ENCODE measurements at regions not wholly inside any gene's neighbourhood (a gene's known extent, or its start where the extent isn't known, plus 50 kb on each side); places are given as distances from the start of the nearest gene placed in this dataset.

GRCh38 chr6:88295663-88296062 lies 129.5 kb upstream of the CNR1 start:
- Histone ChIP-seq H3K4me1 (ENCODE audit: control insufficient read depth, low read depth, low read length) (no peaks in the 10 kb centered on the region), H3K56ac (ENCODE audit: low read length) (no peak overlapping the region), H3K23ac (ENCODE audit: low read length) (no peak overlapping the region), H3K4ac (ENCODE audit: low read depth, low read length) (no peak overlapping the region), H2AK5ac (ENCODE audit: low read length) (no peak overlapping the region), H3K18ac (ENCODE audit: low read length) (no peak overlapping the region), H3K9ac (ENCODE audit: low read length) (no peak overlapping the region), H3K27ac (ENCODE audit: low read depth, low read length) (no peak overlapping the region), H3K27me3 (ENCODE audit: insufficient read depth, low read length, poor library complexity) (no peaks in the 10 kb centered on the region), H4K5ac (ENCODE audit: low read length) (no peak overlapping the region), H2BK120ac (ENCODE audit: low read depth, low read length) (no peak overlapping the region), H3K36me3 (ENCODE audit: control insufficient read depth, insufficient read depth, low read length) (no peaks in the 10 kb centered on the region), H2BK15ac (replicated peaks; ENCODE audit: low read depth) (no peak overlapping the region), H3K4me3 (ENCODE audit: low read length) (no peak overlapping the region), H4K8ac (ENCODE audit: low read depth, low read length) (no peak overlapping the region), H3K79me1 (ENCODE audit: low read length) (no peaks in the 10 kb centered on the region), H3K79me2 (ENCODE audit: control insufficient read depth, insufficient read depth, low read length) (no peaks in the 10 kb centered on the region), H2BK5ac (ENCODE audit: low read length) (no peak overlapping the region), H3K4me2 (ENCODE audit: low read length) (no peak overlapping the region)
- no CpG with 5 or more reads among the region's 1 CpG for WGBS (ENCODE audit: extremely low coverage, insufficient coverage, low lambda C conversion rate)
- DNase-seq = no peak

- no peaks in the 10 kb centered on the region for H3K79me2 ChIP-seq (ENCODE audit: control insufficient read depth, insufficient read depth, low read length)
- H3K56ac ChIP-seq (ENCODE audit: low read length) = no peak overlapping the region
- H3K27ac ChIP-seq (ENCODE audit: low read depth, low read length) = no peak overlapping the region
- H3K4me2 ChIP-seq (ENCODE audit: low read length) = no peak overlapping the region
- H2BK120ac ChIP-seq (ENCODE audit: low read depth, low read length) = no peak overlapping the region
- H3K4me3 ChIP-seq (ENCODE audit: low read length) = no peak overlapping the region
- H3K79me1 ChIP-seq (ENCODE audit: low read length) = no peaks in the 10 kb centered on the region
- H2BK15ac ChIP-seq (replicated peaks; ENCODE audit: low read depth) = no peak overlapping the region
- no peaks in the 10 kb centered on the region for H3K27me3 ChIP-seq (ENCODE audit: insufficient read depth, low read length, poor library complexity)
- no peaks in the 10 kb centered on the region for H3K36me3 ChIP-seq (ENCODE audit: control insufficient read depth, insufficient read depth, low read length)
- no peak overlapping the region for H3K18ac ChIP-seq (ENCODE audit: low read length)
- no CpG with 5 or more reads among the region's 1 CpG for WGBS (ENCODE audit: extremely low coverage, insufficient coverage, low lambda C conversion rate)
- H3K23ac ChIP-seq (ENCODE audit: low read length) = no peak overlapping the region
- no peak overlapping the region for H3K4ac ChIP-seq (ENCODE audit: low read depth, low read length)
- no peaks in the 10 kb centered on the region for H3K4me1 ChIP-seq (ENCODE audit: control insufficient read depth, low read depth, low read length)
- no peak overlapping the region for H3K9ac ChIP-seq (ENCODE audit: low read length)
- H2BK5ac ChIP-seq (ENCODE audit: low read length) = no peak overlapping the region
- no peak overlapping the region for H2AK5ac ChIP-seq (ENCODE audit: low read length)
- no peak overlapping the region for H4K8ac ChIP-seq (ENCODE audit: low read depth, low read length)
- no peak overlapping the region for H4K5ac ChIP-seq (ENCODE audit: low read length)
- DNase-seq = no peak
These were observed 128.6 kb upstream of the CNR1 start for GRCh38 chr6:88294702-88295101.

GRCh38 chr6:88290411-88290810 lies 124.3 kb upstream of the CNR1 start:
- Histone ChIP-seq H3K56ac (ENCODE audit: low read length) (no peak overlapping the region), H4K8ac (ENCODE audit: low read depth, low read length) (no peak overlapping the region), H3K79me1 (ENCODE audit: low read length) (no peaks in the 10 kb centered on the region), H2BK15ac (replicated peaks; ENCODE audit: low read depth) (no peak overlapping the region), H2AK5ac (ENCODE audit: low read length) (no peak overlapping the region), H2BK120ac (ENCODE audit: low read depth, low read length) (no peak overlapping the region), H3K4me1 (ENCODE audit: control insufficient read depth, low read depth, low read length) (no peaks in the 10 kb centered on the region), H3K4me3 (ENCODE audit: low read length) (no peak overlapping the region), H3K27me3 (ENCODE audit: insufficient read depth, low read length, poor library complexity) (no peaks in the 10 kb centered on the region), H3K27ac (ENCODE audit: low read depth, low read length) (no peak overlapping the region), H2BK5ac (ENCODE audit: low read length) (no peak overlapping the region), H3K18ac (ENCODE audit: low read length) (no peak overlapping the region), H3K9ac (ENCODE audit: low read length) (no peak overlapping the region), H3K79me2 (ENCODE audit: control insufficient read depth, insufficient read depth, low read length) (no peaks in the 10 kb centered on the region), H3K36me3 (ENCODE audit: control insufficient read depth, insufficient read depth, low read length) (no peaks in the 10 kb centered on the region), H3K4ac (ENCODE audit: low read depth, low read length) (no peak overlapping the region), H3K23ac (ENCODE audit: low read length) (no peak overlapping the region), H4K5ac (ENCODE audit: low read length) (no peak overlapping the region), H3K4me2 (ENCODE audit: low read length) (no peak overlapping the region)
- no peak for DNase-seq
- no CpG with 5 or more reads among the region's 2 CpGs for whole genome bisulfite sequencing (ENCODE audit: extremely low coverage, insufficient coverage, low lambda C conversion rate)

GRCh38 chr6:88287696-88288095 lies 121.5 kb upstream of the CNR1 start:
- H3K36me3 ChIP-seq (ENCODE audit: control insufficient read depth, insufficient read depth, low read length) = no peaks in the 10 kb centered on the region
- no peak overlapping the region for H2AK5ac ChIP-seq (ENCODE audit: low read length)
- no peaks in the 10 kb centered on the region for H3K79me2 ChIP-seq (ENCODE audit: control insufficient read depth, insufficient read depth, low read length)
- H3K56ac ChIP-seq (ENCODE audit: low read length) = no peak overlapping the region
- no peak overlapping the region for H2BK15ac ChIP-seq (replicated peaks; ENCODE audit: low read depth)
- no peak overlapping the region for H2BK5ac ChIP-seq (ENCODE audit: low read length)
- DNase-seq = no peak
- no peak overlapping the region for H3K18ac ChIP-seq (ENCODE audit: low read length)
- no peaks in the 10 kb centered on the region for H3K4me1 ChIP-seq (ENCODE audit: control insufficient read depth, low read depth, low read length)
- H3K4ac ChIP-seq (ENCODE audit: low read depth, low read length) = no peak overlapping the region
- no peak overlapping the region for H2BK120ac ChIP-seq (ENCODE audit: low read depth, low read length)
- no peaks in the 10 kb centered on the region for H3K79me1 ChIP-seq (ENCODE audit: low read length)
- no peak overlapping the region for H4K5ac ChIP-seq (ENCODE audit: low read length)
- no peak overlapping the region for H4K8ac ChIP-seq (ENCODE audit: low read depth, low read length)
- no peak overlapping the region for H3K4me2 ChIP-seq (ENCODE audit: low read length)
- H3K9ac ChIP-seq (ENCODE audit: low read length) = no peak overlapping the region
- no peak overlapping the region for H3K4me3 ChIP-seq (ENCODE audit: low read length)
- H3K27ac ChIP-seq (ENCODE audit: low read depth, low read length) = no peak overlapping the region
- no peaks in the 10 kb centered on the region for H3K27me3 ChIP-seq (ENCODE audit: insufficient read depth, low read length, poor library complexity)
- no peak overlapping the region for H3K23ac ChIP-seq (ENCODE audit: low read length)

- Histone ChIP-seq H3K36me3 (ENCODE audit: control insufficient read depth, insufficient read depth, low read length) (no peaks in the 10 kb centered on the region), H3K4me3 (ENCODE audit: low read length) (no peak overlapping the region), H3K4ac (ENCODE audit: low read depth, low read length) (no peak overlapping the region), H3K23ac (ENCODE audit: low read length) (no peak overlapping the region), H3K4me1 (ENCODE audit: control insufficient read depth, low read depth, low read length) (no peaks in the 10 kb centered on the region), H3K27me3 (ENCODE audit: insufficient read depth, low read length, poor library complexity) (no peaks in the 10 kb centered on the region), H2AK5ac (ENCODE audit: low read length) (no peak overlapping the region), H2BK5ac (ENCODE audit: low read length) (no peak overlapping the region), H3K27ac (ENCODE audit: low read depth, low read length) (no peak overlapping the region), H3K4me2 (ENCODE audit: low read length) (no peak overlapping the region), H3K9ac (ENCODE audit: low read length) (no peak overlapping the region), H3K79me1 (ENCODE audit: low read length) (no peaks in the 10 kb centered on the region), H4K5ac (ENCODE audit: low read length) (no peak overlapping the region), H2BK120ac (ENCODE audit: low read depth, low read length) (no peak overlapping the region), H4K8ac (ENCODE audit: low read depth, low read length) (no peak overlapping the region), H3K79me2 (ENCODE audit: control insufficient read depth, insufficient read depth, low read length) (no peaks in the 10 kb centered on the region), H2BK15ac (replicated peaks; ENCODE audit: low read depth) (no peak overlapping the region), H3K56ac (ENCODE audit: low read length) (no peak overlapping the region), H3K18ac (ENCODE audit: low read length) (no peak overlapping the region)
- WGBS (ENCODE audit: extremely low coverage, insufficient coverage, low lambda C conversion rate) = no CpG with 5 or more reads among the region's 14 CpGs
- no peak for DNase-seq
These were observed 110.2 kb upstream of the CNR1 start for GRCh38 chr6:88276331-88276730.

- no peaks in the 10 kb centered on the region for H3K27me3 ChIP-seq (ENCODE audit: insufficient read depth, low read length, poor library complexity)
- no peak overlapping the region for H3K23ac ChIP-seq (ENCODE audit: low read length)
- H4K8ac ChIP-seq (ENCODE audit: low read depth, low read length) = no peak overlapping the region
- no peak overlapping the region for H3K4me2 ChIP-seq (ENCODE audit: low read length)
- no CpG with 5 or more reads among the region's 7 CpGs for WGBS (ENCODE audit: extremely low coverage, insufficient coverage, low lambda C conversion rate)
- no peak overlapping the region for H2BK5ac ChIP-seq (ENCODE audit: low read length)
- H4K5ac ChIP-seq (ENCODE audit: low read length) = no peak overlapping the region
- no peak overlapping the region for H3K27ac ChIP-seq (ENCODE audit: low read depth, low read length)
- H3K4me3 ChIP-seq (ENCODE audit: low read length) = no peak overlapping the region
- H2BK120ac ChIP-seq (ENCODE audit: low read depth, low read length) = no peak overlapping the region
- H3K4ac ChIP-seq (ENCODE audit: low read depth, low read length) = no peak overlapping the region
- H3K56ac ChIP-seq (ENCODE audit: low read length) = no peak overlapping the region
- H3K79me1 ChIP-seq (ENCODE audit: low read length) = no peaks in the 10 kb centered on the region
- H3K36me3 ChIP-seq (ENCODE audit: control insufficient read depth, insufficient read depth, low read length) = no peaks in the 10 kb centered on the region
- no peaks in the 10 kb centered on the region for H3K4me1 ChIP-seq (ENCODE audit: control insufficient read depth, low read depth, low read length)
- no peaks in the 10 kb centered on the region for H3K79me2 ChIP-seq (ENCODE audit: control insufficient read depth, insufficient read depth, low read length)
- no peak overlapping the region for H3K18ac ChIP-seq (ENCODE audit: low read length)
- H3K9ac ChIP-seq (ENCODE audit: low read length) = no peak overlapping the region
- H2BK15ac ChIP-seq (replicated peaks; ENCODE audit: low read depth) = no peak overlapping the region
- peak; percentile 10 for DNase-seq
- H2AK5ac ChIP-seq (ENCODE audit: low read length) = no peak overlapping the region
These were observed 102.4 kb upstream of the CNR1 start for GRCh38 chr6:88268508-88268907.
